GM21360 (cell line): ENCODE measurements at regions not wholly inside any gene's neighbourhood (a gene's known extent, or its start where the extent isn't known, plus 50 kb on each side); places are given as distances from the start of the nearest gene placed in this dataset.
"Not testable (repeated sequence)": the region's sequence is repeated elsewhere in the genome, so short reads cannot be mapped to it uniquely, and the experiment has no call there.

ENCODE experiments used
- ATAC-seq: cut with Tn5 transposase; IDR thresholded peaks from one replicate; pipeline ENCODE4 v1.9.1; 2021; ENCODE audit warnings: mild to moderate bottlenecking, moderate library complexity; ENCODE audit not compliant: unreplicated experiment

GRCh38 chr3:125695688-125696087 is 100.4 kb upstream of the OSBPL11 start:
- no peak for ATAC-seq

- not testable (repeated sequence) for ATAC-seq
Observed at GRCh38 chr3:125697126-125697525, 101.8 kb upstream of the OSBPL11 start.

GRCh38 chr3:125697979-125698640 is 102.8 kb upstream of the OSBPL11 start:
- ATAC-seq = not testable (repeated sequence)

GRCh38 chr3:125715651-125716050 is 120.4 kb upstream of the OSBPL11 start:
- ATAC-seq = no peak

GRCh38 chr3:125732151-125732550 is 136.9 kb upstream of the OSBPL11 start:
- ATAC-seq = not testable (repeated sequence)

- ATAC-seq = not testable (repeated sequence)
Observed at GRCh38 chr3:125741991-125742718, 146.9 kb upstream of the OSBPL11 start.

- ATAC-seq = not testable (repeated sequence)
Observed at GRCh38 chr3:125742845-125743244, 147.5 kb upstream of the OSBPL11 start.

GRCh38 chr3:125757050-125757449 is 161.8 kb upstream of the OSBPL11 start:
- not testable (repeated sequence) for ATAC-seq

GRCh38 chr3:125758641-125759130 is 163.4 kb upstream of the OSBPL11 start:
- ATAC-seq = not testable (repeated sequence)

- ATAC-seq = not testable (repeated sequence)
Observed at GRCh38 chr3:125762601-125763000, 167.3 kb upstream of the OSBPL11 start.

- ATAC-seq = not testable (repeated sequence)
Observed at GRCh38 chr3:125766285-125766826, 171.1 kb upstream of the OSBPL11 start.

- ATAC-seq = not testable (repeated sequence)
Observed at GRCh38 chr3:125766931-125767330, 171.6 kb upstream of the OSBPL11 start.

- no peak for ATAC-seq
Observed at GRCh38 chr3:125767641-125768040, 172.3 kb upstream of the OSBPL11 start.

GRCh38 chr3:125768821-125769220 is 173.5 kb upstream of the OSBPL11 start:
- not testable (repeated sequence) for ATAC-seq

- ATAC-seq = not testable (repeated sequence)
Observed at GRCh38 chr3:125771506-125771905, 176.2 kb upstream of the OSBPL11 start.

GRCh38 chr3:125774433-125775034 is 179.2 kb upstream of the OSBPL11 start:
- not testable (repeated sequence) for ATAC-seq

GRCh38 chr3:125775106-125775505 is 179.8 kb upstream of the OSBPL11 start:
- ATAC-seq = not testable (repeated sequence)

- ATAC-seq = not testable (repeated sequence)
Observed at GRCh38 chr3:125775606-125776294, 180.5 kb upstream of the OSBPL11 start.

GRCh38 chr3:125779276-125779675 is 184.0 kb upstream of the OSBPL11 start:
- not testable (repeated sequence) for ATAC-seq

- not testable (repeated sequence) for ATAC-seq
Observed at GRCh38 chr3:125779918-125780317, 184.6 kb upstream of the OSBPL11 start.

- ATAC-seq = not testable (repeated sequence)
Observed at GRCh38 chr3:125781678-125782077, 186.4 kb upstream of the OSBPL11 start.
